Activated T-helper 1 cell treated with Interleukin-2 at 50 U/mL for 16 hours (primary cell): ENCODE measurements at regions not wholly inside any gene's neighbourhood (a gene's known extent, or its start where the extent isn't known, plus 50 kb on each side); places are given as distances from the start of the nearest gene placed in this dataset.
"Not testable (repeated sequence)": the region's sequence is repeated elsewhere in the genome, so short reads cannot be mapped to it uniquely, and the experiment has no call there.

ENCODE experiments used
- DNase-seq: peaks from one replicate; pipeline ENCODE4 v3.0.0-alpha.2; 2020; ENCODE audit warnings: low read depth

- no peak for DNase-seq
Measured at GRCh38 chr2:176573612-176574483, 304.6 kb downstream of the MTX2 start.

GRCh38 chr2:176574484-176575236, 305.4 kb downstream of the MTX2 start:
- DNase-seq: no peak

- no peak for DNase-seq
Measured at GRCh38 chr2:176575237-176575744, 306.0 kb downstream of the MTX2 start.

GRCh38 chr2:176577054-176577453, 307.8 kb downstream of the MTX2 start:
- DNase-seq: no peak

GRCh38 chr2:176578292-176578691, 309.1 kb downstream of the MTX2 start:
- DNase-seq: not testable (repeated sequence)

- no peak for DNase-seq
Measured at GRCh38 chr2:176579608-176580007, 310.4 kb downstream of the MTX2 start.

- DNase-seq: no peak
Measured at GRCh38 chr2:176581557-176582165, 312.4 kb downstream of the MTX2 start.

- no peak for DNase-seq
Measured at GRCh38 chr2:176582176-176582575, 312.9 kb downstream of the MTX2 start.

- DNase-seq: no peak
Measured at GRCh38 chr2:176582990-176583481, 313.8 kb downstream of the MTX2 start.

- no peak for DNase-seq
Measured at GRCh38 chr2:176583607-176584006, 314.4 kb downstream of the MTX2 start.

GRCh38 chr2:176584333-176584732, 315.1 kb downstream of the MTX2 start:
- DNase-seq: no peak

- DNase-seq: no peak
Measured at GRCh38 chr2:176585291-176585690, 316.0 kb downstream of the MTX2 start.

GRCh38 chr2:176585791-176586190, 316.5 kb downstream of the MTX2 start:
- DNase-seq: no peak

GRCh38 chr2:176589287-176589686, 320.0 kb downstream of the MTX2 start:
- DNase-seq: no peak

GRCh38 chr2:176589825-176590440, 320.7 kb downstream of the MTX2 start:
- no peak for DNase-seq

GRCh38 chr2:176592216-176592615, 323.0 kb downstream of the MTX2 start:
- no peak for DNase-seq

- no peak for DNase-seq
Measured at GRCh38 chr2:176595986-176596385, 326.7 kb downstream of the MTX2 start.

- no peak for DNase-seq
Measured at GRCh38 chr2:176597916-176598315, 328.7 kb downstream of the MTX2 start.

GRCh38 chr2:176598351-176598750, 329.1 kb downstream of the MTX2 start:
- DNase-seq: no peak

GRCh38 chr2:176599796-176600485, 330.7 kb downstream of the MTX2 start:
- no peak for DNase-seq

- no peak for DNase-seq
Measured at GRCh38 chr2:176601066-176601465, 331.8 kb downstream of the MTX2 start.
